OCI-LY1 (cell line): ENCODE measurements at regions not wholly inside any gene's neighbourhood (a gene's known extent, or its start where the extent isn't known, plus 50 kb on each side); places are given as distances from the start of the nearest gene placed in this dataset.

ENCODE experiments used
- EZH2 ChIP-seq: fragments of 200-600 bp; sonication (generic), shearing (Covaris generic); IDR thresholded peaks from 2 replicates; pipeline ENCODE4 v1.8.0; 2017; ENCODE audit warnings: borderline replicate concordance, mixed run types, mild to moderate bottlenecking, antibody characterized with exemption, low read length, moderate library complexity, mixed read lengths
- TF ChIP-seq, protein P1 (sequence below): fragments of 200-600 bp; sonication (generic), shearing (Covaris generic); IDR thresholded peaks from 2 replicates; pipeline ENCODE4 v1.5.1; 2017; ENCODE audit warnings: mild to moderate bottlenecking, antibody characterized with exemption, low read length, moderate library complexity, mixed read lengths

DNA sequence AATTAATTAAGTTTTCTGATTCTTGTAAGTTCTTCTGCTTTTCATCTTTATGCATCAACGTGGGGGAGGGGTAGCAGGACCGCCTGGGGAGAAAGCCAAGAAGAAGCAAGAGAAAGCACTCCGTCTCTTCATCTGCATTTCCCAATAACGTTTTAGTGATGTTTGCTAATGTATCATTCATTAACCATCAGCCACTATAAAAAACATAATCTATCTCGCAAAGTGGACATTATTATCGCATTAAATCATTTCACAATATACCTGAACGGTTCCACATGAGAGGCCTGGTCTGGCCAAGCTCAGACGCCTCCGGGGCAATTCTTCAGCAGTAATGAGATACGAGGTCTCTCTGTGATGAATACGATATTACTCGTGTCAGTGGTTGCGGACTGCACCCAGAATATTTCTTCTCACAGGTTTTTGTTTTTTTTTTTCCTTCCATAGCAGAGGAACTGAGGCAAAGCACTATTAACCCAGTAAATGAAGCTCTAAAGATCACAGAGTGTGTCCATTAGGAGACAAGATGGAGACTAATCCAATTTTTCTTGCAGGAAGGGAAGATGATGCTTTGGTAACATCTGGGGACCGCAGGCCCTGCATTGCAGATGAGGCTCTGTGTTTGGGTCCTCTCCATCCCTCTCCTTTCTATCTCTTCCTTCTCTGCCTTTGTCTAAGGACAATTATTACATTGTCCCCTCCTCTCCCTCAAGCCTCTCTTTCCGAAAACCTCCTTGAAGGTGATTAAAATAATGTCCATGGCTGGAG lies 156.1 kb downstream of the SLC35B3 start:
- TF ChIP-seq EZH2 = no peak
- TF ChIP-seq, protein P1, sequence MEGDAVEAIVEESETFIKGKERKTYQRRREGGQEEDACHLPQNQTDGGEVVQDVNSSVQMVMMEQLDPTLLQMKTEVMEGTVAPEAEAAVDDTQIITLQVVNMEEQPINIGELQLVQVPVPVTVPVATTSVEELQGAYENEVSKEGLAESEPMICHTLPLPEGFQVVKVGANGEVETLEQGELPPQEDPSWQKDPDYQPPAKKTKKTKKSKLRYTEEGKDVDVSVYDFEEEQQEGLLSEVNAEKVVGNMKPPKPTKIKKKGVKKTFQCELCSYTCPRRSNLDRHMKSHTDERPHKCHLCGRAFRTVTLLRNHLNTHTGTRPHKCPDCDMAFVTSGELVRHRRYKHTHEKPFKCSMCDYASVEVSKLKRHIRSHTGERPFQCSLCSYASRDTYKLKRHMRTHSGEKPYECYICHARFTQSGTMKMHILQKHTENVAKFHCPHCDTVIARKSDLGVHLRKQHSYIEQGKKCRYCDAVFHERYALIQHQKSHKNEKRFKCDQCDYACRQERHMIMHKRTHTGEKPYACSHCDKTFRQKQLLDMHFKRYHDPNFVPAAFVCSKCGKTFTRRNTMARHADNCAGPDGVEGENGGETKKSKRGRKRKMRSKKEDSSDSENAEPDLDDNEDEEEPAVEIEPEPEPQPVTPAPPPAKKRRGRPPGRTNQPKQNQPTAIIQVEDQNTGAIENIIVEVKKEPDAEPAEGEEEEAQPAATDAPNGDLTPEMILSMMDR = no peak
